Right lung (tissue), 2 donors: ENCODE measurements at regions not wholly inside any gene's neighbourhood (a gene's known extent, or its start where the extent isn't known, plus 50 kb on each side); places are given as distances from the start of the nearest gene placed in this dataset.
"Not testable (repeated sequence)": the region's sequence is repeated elsewhere in the genome, so short reads cannot be mapped to it uniquely, and the experiment has no call there.

ENCODE experiments used
- DNase-seq, 2 donors: peaks; one replicate each; pipeline ENCODE4 v3.0.0-alpha.2; 2013

- no peak for DNase-seq
These were observed 177.4 kb upstream of the RNPC3 start for GRCh38 chr1:103348136-103348535.

GRCh38 chr1:103344930-103345329 is 180.6 kb upstream of the RNPC3 start:
- no peak for DNase-seq

DNA sequence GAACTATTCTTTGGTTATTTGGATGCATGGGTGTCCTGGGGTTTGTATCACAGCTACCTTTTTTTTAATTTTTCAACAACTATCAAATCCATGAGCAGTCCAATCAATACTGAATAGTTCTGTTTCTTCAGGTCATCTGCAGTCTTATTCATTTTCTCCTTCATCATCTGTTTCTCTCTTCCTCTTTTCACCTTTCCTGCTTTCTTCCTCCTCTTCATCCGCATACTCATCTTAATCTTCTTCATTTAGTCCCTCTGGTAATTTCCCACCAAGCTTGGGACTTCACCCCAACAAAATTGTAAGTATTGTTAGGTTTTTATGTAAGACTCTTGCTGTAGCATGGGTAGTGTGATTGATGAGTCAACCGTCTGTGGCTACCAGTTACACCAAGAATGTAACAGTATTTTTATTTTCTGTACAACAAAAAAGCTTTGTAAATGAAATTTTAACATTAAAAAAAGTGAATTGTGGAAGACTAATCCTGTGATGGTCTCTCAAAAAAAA is 184.1 kb upstream of the RNPC3 start:
- no peak for DNase-seq

DNA sequence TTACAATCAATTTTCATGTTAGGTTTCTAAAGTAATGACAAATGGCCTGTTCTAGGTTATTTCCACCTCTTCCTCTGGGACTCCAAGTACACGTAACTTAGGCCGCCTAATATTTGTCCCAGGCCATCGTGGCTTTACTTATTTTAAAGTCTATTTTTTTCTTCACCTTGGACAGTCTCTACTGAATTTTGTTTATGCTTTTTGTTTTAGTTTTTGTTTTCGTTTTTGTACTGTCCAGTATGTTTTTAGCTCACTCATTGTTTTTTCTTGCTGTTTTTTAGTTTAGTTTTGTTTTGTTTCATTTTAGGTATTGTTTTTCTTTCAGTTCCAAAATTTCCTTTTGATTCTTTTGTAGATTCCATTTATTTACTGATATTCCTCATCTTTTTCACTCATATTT is 187.7 kb upstream of the RNPC3 start:
- DNase-seq: no peak

- peak in 1 of 2 donors; percentile 2 for DNase-seq
These were observed 189.1 kb upstream of the RNPC3 start for GRCh38 chr1:103336408-103336807.

DNA sequence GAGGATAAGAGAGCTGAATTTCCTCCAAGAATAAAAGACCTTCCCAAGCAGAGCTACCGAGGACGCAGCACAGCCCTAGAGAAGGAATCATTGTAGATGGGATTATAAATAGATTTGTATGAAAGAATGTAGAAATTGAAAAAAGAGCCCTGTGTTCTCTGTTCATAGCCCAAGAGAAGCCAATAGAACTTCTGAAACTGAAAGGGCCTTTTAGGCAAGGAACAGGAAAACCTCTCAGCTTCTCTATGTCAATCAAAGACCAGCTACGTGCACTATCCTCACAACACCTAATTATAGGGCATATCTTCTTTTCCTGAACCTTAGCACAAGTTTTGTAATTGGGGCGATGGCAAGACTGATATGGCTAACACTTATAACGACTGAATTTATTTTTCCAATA is 192.4 kb upstream of the RNPC3 start:
- DNase-seq: no peak

- no peak for DNase-seq
These were observed 198.3 kb upstream of the RNPC3 start for GRCh38 chr1:103327054-103327719.

DNA sequence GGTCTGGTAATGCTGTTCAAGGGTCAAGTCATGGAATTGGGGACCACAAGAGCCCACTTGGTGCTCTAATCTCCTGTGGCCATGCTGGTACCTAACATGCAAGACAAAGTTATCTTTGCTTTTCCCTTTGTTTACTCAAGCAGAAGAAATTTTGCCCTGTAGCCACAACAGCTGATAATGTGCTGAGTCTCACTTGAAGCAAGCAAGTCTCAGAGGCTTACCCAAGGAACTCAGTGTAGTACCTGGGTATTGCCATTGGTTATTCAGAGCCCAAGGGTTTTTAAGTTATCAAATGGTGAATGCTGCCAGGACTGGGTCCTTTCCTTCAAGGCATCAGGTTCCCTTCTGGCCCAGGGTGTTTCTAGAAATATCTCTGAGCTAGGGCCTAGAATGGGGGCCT is 198.9 kb upstream of the RNPC3 start:
- DNase-seq: no peak

DNA sequence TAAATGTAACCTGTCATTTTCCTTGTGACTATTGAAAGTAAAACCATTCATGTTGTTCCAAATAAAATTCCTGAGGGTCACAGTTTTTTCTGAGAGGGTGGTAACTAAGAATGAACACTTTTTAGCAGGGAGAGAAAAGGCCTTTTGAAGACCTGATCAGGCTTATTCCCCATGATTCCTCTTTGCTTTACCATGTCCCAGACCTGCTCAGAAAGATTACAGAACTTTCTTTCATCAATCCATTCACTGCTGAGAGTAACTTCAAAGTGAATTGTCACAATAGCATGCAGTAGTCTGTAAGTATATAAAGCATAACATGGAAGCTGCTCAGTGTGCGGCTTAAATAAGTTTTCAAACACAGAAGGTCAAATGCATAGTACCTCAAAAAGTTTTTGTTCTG is 201.5 kb upstream of the COL11A1 start:
- DNase-seq: no peak

DNA sequence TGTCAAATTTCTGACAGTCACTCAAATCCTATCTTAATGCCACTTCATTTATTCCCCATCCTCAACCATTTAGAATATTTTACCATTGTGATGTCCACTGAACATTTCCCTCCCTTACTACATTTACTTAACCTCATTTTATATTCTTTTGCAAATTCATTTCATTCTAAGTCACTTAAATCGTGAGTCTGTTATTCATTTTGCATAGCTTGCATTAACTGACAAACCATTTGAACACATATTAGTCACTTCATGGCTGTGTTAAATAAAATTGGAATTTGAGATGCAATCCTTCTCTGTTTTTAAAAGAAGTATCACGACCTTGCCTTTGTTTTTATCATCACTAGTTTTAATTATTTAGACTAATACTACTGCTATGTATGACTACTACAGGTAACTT is 199.4 kb upstream of the COL11A1 start:
- no peak for DNase-seq

DNA sequence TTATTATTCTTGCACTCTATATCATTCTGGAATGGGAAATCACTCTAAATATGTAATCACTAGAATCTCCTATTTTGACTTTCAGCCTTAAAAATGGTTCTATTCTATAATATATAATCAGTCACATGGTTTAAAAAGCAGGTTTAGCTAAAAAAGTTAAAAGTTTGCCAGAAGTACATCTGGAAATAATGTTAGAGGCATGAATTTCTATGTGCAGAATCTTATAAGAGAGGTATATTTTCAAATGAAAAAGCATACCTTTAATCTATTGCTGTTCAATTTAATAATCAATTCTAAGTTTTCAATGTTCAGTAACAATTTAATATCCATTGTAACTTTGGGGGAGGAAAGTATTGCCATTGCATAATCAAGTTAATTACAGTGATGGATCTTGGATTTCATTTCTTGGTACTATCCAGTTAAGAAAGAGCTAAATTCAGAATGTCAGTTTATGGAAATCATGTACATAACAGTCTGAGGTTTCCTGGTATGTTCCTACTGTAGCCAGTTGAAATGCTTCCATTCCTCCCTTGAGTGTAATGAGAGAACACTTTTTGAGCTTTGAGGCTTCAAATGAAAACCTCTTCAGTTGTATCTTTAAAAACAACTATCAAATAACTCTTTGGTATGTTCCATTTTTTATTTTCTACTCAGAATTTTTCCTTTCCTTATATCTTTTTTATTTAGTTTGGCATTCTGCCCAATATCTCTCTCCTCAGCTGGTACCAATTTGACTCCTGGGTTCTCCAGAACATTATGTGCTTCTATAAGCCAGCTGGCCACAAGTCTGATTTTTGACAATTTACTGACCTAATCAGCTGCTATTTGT is 175.7 kb upstream of the COL11A1 start:
- no peak for DNase-seq

DNA sequence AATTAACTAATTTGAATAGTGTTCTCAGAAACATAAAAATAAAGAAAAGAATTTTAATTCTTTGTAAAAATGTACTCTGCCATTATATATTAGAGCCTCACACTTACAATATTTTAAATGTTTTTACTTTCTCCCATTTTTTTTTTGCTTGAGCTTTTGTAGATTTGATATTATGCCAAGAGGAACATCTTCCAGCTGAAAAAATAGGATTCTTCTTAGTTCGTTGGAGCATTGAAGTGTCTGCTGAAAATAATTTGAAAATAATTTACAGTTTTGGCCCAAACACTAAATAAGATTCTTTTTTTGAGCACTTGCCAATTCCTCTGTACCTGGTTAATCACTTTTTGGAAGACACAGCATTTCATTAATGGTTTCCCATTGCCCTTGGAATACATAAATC is 175.0 kb upstream of the COL11A1 start:
- no peak for DNase-seq

DNA sequence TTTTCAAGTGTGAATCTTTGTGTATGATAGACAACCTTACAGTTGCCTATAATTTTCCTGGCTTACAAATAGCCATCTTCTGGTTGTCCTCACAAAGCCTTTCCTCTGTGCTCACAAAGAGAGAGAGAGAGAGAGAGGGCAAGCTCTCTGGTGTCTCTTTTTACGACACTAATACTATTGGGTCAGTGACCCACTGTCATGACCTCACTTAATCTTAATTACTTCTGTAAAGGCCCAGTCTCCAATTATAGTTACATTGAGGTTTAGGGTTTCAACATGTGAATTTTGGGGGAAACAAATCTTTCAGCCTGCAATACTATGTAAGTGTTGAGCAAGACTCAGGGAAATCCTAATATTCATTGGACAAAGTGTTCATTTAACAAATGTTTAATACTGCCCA is 167.4 kb upstream of the COL11A1 start:
- DNase-seq: no peak

DNA sequence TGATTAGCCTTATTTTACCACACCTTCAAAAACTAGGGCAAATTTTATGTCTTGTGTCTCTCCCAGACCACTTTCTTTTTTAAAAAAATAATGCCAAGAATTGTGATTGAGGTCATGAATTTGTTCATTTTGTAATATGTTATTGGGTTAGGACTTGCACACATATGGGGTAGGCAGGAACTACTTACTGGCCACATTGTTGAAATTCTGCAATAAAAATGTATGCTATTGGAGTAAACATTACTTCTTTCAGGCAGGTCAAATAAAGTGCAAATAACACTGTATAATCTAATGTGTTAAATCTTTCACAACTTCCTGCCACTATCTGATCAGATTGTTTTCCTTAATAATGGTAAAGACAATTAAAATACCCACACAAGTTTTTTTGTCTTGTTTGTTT is 166.6 kb upstream of the COL11A1 start:
- DNase-seq: no peak

GRCh38 chr1:103273106-103273505 is 164.8 kb upstream of the COL11A1 start:
- no peak for DNase-seq

GRCh38 chr1:103271471-103271870 is 163.1 kb upstream of the COL11A1 start:
- DNase-seq: not testable (repeated sequence)

GRCh38 chr1:103267893-103268292 is 159.6 kb upstream of the COL11A1 start:
- DNase-seq: no peak

DNA sequence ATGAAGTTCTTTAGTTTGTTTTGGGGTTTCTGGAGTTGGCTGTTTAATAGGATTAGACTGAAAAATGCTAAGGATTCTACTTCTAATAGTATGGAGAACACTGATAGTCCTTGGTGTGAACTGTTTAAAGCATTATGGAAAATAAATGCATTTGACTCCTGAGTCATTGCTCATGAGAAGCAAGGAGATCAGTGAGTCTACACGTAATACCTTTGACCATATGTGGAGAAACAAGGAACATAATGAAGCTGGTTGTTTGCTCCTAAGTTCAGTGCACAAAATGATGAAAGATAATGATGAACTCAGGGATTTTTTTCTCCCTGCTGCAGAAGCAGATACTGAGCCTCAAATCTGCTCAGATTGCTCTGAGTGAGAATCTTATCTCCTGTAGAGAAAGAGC is 158.9 kb upstream of the COL11A1 start:
- DNase-seq: no peak

DNA sequence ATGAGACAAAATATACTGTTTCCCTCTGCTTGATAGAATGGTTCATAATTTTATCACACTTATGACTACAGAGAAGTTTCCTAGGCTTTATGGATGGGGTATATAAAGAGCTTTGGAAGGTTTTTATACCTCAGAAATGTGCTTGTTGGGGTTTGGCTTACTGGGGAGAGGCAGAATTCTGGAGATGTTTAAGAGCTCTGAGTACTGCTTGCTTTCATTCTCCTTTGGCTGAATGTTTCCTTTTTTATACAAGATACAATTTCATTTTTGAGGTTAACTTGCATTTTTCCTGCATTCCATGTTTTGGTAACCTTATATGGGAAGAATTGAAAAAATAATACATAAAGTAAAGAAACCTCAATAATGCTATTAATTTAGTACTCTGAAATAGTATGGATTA is 157.7 kb upstream of the COL11A1 start:
- DNase-seq: no peak

DNA sequence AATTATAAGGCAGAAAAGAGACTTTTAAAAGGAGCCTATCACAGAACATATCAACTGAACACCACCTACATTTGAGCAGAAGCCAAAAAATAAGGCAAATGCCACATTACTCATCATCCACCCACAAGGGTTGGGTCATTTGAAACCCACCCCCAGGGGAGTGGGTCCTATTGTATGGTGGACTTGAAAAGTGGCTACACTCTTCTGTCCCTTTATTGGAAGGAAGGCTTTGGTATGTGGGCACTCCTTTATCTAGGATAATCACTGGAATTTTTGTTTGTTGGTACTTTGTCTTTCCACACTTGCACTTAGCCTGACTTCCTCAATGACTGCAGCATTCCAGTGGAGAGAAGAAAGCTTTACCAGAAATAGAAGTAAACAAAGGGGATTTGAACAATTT is 157.2 kb upstream of the COL11A1 start:
- DNase-seq: no peak

DNA sequence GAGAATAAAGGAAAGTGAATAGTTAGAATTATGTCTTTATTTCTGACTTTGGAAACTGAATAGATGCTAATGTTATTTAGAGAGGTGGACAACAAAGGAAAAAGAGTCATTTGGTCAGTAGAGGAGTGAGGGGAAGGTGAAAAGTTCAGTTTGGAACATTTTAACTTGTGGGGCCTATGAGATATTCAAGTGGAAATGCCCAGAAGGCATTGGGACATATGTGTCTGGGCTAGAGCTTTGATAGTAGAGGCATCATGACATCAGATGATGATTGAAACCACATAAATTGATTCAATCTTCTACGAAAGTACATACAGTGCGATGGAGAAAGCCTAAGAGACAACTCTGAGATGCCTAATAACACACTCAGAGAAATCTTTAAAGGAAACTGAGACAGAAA is 151.7 kb upstream of the COL11A1 start:
- DNase-seq: no peak

GRCh38 chr1:103256490-103256889 is 148.2 kb upstream of the COL11A1 start:
- DNase-seq: no peak

GRCh38 chr1:103254691-103255090 is 146.4 kb upstream of the COL11A1 start:
- DNase-seq: no peak
